Kidney capillary endothelial cell (primary cell): ENCODE measurements at regions not wholly inside any gene's neighbourhood (a gene's known extent, or its start where the extent isn't known, plus 50 kb on each side); places are given as distances from the start of the nearest gene placed in this dataset.
A peak's percentile ranks its signal among the peaks of the same experiment; 100 is the strongest.
"Not testable (repeated sequence)": the region's sequence is repeated elsewhere in the genome, so short reads cannot be mapped to it uniquely, and the experiment has no call there.

ENCODE experiments used
- DNase-seq: peaks from one replicate; pipeline ENCODE4 v3.0.0-alpha.2; 2018; ENCODE audit warnings: low spot score

DNA sequence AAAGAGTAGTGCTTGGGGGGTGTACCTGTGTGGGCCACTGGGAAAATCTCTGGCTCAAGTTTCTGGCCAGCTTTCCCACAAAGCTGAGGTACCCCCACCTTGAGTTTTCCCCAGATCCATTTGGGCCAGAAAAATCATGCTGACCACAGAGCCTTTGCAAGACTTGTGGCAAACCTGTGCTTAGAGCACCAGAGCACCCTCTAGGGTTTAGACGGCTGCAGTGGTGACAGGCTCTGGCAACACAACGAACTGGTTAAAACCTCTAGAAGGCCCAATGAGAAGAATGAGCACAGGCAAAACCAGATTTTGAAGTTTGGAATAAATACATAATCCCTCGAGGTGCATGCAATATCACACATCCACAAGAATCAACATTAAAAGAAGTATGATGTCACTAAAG is 290.7 kb upstream of the FOLH1 start:
- DNase-seq: no peak

DNA sequence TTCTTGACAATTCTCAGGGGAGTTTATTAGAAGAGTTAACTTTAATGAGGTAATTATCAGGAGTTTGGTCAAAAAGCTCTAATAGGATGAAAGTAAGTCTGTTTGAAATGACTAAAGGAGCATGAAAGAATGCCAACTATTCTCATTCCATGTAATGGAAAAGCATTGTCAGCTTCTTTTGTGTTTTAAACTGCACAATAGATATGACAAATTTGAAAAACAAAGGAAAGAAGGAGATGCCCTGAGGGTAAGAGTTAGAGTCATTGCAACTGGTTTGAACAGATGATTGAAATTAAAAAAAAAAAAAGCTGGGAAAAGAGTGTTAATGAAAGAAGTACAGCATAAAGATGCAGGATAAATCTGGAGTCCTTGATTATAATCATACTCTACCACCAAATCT is 296.8 kb upstream of the FOLH1 start:
- DNase-seq: no peak

DNA sequence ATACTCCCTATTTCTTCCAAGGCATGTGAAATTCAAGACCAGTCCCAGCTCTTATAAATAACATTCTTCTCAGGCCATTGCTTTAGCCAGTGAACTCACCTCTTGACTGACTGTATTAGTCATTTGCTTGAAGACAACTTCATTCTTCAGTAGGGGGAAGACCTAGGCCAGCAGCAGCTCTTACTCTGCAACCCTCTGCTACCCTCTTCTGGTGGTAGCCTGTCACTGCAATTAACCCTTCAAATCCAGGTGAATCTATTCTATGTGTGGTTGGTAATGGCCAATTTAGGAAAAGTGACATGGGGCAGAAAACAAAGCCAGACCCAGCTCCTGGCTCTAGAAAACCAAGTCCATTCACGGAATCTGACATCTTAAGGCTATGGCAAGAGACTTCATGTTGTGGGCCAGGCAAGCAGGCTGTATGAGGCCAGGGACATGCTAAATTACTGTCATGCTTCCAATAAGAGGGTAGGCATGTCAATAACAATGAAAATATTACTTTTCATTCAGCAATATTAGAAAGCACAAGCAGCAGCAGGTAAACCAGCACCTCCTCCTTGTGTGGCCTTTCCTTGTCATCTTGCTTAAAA is 317.9 kb upstream of the FOLH1 start:
- DNase-seq: peak; percentile 54

DNA sequence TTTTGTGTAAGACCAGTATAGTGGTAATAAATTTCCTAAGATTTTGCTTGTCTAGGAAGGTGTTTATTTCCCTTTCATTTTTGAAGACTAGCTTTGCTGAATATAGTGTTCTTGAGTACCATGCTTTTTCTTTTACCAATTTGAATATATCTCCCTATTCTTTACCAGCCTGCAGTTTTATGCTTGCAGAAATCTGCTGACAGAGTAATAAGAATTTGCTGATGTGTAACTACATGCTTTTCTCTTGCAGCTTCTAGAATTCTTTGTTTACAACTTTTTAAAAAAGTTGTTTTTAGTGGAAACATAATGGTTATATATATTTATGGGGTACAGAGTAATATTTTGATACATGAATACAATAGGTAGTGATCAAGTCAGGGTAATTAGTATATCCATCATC is 324.8 kb upstream of the FOLH1 start:
- DNase-seq: no peak

DNA sequence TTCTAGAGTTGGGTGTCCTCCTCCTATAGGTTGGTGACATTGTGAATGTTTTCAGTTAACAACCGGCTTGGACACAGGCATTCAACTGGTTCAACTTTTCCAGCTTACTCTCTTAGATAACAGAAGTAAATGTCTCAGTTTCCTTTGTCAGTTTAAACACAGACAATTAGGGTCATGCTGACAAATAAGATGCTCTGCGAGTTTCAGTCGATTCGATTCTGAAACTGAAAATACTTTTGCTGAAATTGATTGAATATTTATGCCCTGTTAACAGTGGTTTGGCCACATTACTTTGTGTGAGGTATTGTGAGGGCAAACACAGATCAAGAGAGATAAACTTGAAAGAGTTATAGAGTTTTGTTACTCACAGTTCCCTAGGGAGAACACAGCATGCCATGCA is 330.5 kb upstream of the FOLH1 start:
- DNase-seq: not testable (repeated sequence)

DNA sequence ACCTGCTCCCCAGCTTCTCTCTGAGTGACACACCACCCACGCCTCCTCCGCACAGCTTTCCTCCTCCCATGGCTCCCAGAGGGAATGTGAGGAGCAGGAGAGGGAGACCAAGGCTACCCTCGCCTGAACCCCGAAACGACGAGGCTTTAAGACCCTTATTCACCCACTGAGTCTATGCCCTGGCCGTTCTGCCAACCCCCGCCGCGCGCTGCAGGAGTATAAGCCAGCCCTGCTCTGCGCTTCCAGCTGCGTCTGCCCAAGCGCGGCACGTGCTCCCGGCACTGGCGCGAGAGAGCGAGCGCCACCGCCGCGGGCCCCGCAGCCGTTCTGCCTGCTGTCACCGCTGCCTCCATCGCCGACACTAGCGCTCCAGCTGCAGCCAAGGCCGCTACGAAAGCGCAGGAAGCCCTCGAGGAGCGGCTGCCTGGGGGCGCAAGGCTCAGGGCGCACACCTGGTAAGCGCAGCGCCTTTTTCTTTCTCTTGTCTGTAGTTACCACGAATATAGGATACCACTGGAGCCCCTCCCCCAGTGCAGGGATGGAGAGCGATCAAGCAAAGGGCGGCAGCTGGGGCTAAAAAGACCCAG is 350.0 kb upstream of the FOLH1 start:
- not testable (repeated sequence) for DNase-seq

DNA sequence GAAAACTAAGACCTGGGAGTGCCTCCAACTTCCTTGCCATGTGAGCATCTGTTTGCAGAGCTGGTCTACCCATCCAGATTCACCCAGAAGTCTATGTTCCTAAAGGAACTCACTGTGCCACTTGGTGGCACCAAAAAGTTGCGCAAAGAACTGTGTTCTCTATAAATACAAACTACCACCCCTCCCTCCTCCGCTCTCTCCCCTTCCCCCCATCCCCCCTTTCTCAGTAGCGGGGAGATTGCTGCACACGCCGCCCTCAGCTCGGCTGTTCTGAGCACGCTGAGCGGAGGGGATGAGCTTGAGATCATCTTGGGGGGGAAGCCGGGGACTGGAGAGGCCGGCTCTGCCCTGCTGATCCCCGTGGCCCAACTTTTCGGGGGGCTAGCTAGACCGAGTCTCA is 352.2 kb upstream of the FOLH1 start:
- DNase-seq: not testable (repeated sequence)

DNA sequence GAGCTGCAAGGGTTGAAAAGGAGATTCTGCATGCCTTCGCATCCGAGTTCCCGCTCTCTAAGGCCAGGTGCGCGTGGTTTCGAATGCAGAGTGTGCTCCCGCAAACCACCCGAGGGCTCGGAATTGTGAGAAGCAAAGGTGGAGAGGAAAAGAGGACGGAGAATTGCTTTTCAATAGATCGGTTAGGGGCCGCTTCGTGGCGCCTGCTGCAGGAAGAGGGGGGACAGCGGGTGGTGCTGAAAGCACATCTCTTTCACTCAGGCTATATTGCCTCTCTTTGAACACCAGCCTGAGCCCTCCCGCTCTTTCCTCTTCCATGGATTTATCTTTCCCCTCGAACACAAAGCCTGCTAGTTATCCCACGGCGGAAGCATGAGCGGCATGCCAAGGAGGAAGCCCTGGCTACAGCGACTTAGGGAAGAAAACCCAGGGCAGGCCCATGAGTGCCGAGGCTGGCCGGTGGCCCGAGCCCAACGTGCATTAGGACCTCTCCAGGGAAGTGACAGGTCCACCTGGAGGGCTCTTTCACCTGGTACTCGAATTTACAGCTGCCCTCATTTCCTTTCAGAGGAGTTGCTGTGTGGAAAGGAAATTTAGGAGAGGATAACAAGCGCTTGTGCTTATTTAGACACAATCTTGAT is 353.0 kb upstream of the FOLH1 start:
- DNase-seq: not testable (repeated sequence)

DNA sequence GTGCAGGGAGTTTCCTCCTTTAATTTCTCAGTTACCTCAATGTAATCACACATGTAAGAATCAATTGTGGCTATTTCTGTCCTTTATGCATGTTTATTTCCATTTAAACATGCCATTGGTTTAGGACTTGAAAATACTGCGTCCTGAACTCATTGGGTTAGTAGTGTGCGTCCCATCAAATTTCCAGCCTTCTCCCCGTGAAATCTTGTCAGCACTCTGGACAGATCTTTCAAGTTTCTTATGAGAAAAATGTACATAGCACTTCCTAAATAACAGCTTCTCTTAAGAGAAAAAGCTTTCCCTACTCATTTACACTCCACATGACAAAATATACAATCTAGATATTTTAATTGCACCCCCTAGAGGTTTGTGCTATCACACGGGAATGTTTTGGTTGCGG is 353.9 kb upstream of the FOLH1 start:
- DNase-seq: not testable (repeated sequence)

DNA sequence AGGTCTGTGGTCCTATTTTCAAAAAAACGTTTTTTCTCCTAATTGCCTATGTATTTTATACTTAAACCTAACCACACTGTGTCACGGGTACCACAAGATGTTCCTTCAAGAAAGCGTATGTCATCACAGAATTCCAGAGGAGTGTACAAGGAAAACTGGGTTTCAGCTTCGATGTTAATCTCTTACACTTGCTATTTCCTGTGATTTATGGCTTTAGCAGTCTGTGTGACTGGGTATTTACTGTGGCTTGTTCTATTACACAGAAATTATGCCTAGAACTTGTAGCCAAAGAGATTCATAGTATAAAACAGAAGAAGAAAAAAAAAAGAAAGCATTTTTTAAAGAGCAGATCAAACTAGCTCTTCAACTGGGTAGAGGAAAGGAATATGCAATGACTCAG is 371.1 kb upstream of the FOLH1 start:
- DNase-seq: not testable (repeated sequence)

DNA sequence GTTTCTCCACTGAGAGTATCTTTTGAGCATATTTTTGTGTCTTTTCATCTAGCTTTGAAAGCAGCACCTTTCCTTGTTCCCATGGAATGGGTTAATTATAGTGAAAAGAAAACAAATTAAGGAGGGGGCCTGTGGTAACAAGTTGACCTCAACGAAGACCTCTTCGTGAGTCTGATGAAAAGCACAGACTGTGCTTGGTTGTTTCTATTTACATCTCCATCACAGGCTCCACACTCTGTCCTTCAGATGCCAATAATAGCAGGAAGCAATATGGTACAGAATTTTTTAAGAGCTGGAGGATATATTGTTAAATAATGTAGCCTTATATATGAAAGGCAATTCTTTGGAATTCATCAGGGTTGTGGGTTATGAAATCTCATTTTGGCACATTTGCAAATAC is 366.7 kb upstream of the OR4C13 start:
- DNase-seq: not testable (repeated sequence)

DNA sequence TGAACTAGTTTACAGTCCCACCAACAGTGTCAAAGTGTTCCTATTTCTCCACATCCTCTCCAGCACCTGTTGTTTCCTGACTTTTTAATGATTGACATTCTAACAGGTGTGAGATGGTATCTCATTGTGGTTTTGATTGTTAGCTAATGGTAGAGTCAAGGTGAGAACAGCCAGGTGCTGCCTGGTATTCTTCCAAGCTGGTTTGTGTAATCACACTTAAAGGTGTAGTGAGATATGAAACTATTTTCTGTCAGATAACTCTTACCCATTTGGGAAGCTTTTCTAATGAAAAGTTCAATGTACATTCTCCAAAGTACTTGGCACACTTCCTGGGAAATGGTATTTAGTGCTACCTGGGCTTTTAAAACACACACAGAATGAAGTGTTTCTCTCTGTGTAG is 343.3 kb upstream of the OR4C13 start:
- not testable (repeated sequence) for DNase-seq

DNA sequence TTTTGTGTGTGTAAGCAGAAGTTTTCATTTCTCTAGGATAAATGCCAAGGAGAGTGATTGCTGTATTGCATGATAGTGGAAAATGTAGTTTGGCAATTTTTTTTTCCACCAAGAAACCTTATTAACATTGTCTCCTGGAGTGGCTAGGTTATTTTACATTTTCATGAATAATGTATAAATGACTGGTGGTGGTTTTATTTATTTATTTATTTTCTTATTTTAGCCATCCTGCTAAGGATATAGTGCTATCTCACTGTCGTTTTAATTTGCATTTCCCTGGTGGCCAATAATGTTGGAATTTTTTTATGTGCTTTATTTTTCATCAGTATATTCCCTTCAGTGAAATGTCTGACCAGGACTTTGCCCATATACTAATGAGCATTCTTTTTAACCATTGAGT is 328.3 kb upstream of the OR4C13 start:
- DNase-seq: not testable (repeated sequence)

DNA sequence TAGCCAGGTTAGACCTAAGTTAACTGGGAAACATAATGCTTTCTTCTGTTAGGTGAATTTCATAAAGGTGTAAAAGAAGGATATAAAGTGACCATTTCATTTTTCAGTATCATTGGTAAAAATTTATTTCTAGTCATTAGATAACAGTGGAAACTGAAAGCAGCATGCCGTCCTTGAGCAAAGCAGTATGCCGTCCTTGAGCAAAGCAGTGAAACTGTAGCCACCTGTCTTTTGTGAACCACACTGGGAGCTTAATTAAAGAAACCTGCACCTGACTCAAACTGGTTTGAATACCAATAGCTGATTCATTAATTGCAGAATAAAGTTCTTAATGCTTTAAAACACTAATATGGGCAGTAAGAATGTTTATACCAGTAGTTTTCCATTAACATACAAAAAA is 281.5 kb upstream of the OR4C13 start:
- not testable (repeated sequence) for DNase-seq

DNA sequence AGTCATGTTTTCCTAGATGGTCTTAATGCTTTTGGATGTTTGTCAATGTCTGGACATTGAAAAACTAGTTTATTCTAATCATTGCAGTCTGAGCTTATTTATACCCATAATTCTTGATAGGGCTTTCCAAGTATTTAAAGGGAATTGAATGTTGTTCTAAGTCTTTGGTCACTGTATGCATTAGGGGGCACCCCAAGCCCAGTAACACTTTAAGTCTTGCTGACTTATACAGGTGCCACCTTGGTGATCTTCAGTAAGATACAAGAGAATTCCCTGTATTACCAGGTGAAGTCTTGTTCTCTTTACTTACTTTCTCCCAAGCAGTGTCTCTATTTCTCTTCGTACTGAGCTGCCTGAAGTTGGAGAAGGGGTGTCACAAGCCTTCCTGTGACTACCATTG is 250.1 kb upstream of the OR4C13 start:
- not testable (repeated sequence) for DNase-seq

DNA sequence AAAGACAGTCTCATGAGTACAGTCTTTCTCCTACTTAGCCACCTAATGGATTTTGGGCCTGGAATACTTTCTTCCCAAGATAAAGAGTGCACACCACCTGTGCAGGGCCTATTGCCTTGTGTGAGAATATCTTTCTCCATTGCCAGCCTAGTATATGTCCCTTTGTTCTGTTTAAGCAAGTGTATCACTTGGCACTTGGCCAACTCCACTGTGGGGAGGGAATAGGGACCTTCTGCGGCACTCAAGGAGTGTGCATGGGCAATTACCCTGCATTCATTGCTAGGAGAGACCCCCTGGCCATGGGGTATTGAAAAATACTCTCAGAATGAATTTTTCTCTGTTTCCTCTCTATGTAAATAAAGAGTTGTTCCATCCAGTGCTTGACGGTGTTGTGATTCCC is 201.7 kb upstream of the OR4C13 start:
- not testable (repeated sequence) for DNase-seq

DNA sequence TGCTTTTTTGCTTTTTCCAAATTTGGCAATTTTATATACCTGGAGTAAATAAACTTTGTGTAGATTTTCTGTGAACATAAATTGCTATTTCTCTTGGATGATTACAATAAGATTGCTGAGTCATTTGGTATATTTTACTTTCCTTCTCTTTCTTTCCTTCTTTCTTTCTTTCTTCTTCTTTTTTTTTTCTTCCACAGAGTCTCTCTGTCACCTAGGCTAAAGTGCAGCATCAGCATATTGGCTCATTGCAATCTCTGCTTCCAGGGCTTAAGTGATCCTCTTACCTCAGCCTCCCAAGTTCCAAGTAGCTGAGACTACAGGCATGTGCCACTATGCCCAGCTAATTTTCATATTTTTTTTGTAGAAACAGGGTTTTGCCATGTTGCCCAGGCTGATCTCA is 201.2 kb upstream of the OR4C13 start:
- not testable (repeated sequence) for DNase-seq

DNA sequence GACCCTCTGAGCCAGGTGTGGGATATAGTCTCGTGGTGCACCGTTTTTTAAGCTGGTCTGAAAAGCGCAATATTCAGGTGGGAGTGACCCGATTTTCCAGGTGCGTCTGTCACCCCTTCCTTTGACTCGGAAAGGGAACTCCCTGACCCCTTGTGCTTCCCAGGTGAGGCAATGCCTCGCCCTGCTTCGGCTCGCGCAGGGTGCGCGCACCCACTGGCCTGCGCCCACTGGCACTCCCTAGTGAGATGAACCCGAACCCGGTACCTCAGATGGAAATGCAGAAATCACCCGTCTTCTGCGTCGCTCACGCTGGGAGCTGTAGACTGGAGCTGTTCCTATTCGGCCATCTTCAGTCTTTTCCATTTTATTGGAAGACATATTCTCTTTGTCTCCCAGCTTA is 171.4 kb upstream of the OR4C13 start:
- not testable (repeated sequence) for DNase-seq

DNA sequence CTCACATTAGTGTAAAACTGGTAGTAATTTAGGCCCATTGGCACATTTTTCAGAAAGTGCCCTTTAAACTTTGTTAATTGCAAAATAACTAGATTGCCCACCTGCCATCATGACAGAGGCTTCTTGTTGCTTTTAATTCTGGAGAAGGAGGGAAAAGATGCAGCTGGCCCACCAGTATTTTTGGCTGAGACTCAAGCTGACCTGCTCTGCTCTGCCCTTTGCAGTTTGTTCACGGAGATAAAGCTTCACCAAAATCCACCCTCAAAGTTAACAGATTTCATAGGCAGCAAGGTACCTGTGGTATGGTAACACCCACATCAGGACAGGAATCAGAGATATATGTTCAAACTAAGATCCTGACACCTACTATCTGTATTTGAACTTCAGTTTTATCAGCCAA is 170.2 kb upstream of the OR4C13 start:
- DNase-seq: not testable (repeated sequence)

DNA sequence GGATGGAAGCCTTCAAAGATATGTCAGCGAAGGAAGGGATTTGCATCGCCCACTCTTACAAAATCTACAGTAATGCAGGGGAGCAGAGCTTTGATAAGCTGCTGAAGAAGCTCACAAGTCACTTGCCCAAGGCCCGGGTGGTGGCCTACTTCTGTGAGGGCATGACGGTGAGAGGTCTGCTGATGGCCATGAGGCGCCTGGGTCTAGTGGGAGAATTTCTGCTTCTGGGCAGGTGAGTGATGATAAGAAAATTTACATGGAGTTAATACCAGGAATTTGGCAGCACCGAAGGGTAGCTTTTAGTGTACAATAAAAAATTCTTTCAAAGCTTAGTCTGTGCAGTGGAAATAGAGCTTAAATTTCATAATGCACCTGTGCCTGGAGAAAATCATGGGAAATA is 168.3 kb upstream of the OR4C13 start:
- DNase-seq: not testable (repeated sequence)

DNA sequence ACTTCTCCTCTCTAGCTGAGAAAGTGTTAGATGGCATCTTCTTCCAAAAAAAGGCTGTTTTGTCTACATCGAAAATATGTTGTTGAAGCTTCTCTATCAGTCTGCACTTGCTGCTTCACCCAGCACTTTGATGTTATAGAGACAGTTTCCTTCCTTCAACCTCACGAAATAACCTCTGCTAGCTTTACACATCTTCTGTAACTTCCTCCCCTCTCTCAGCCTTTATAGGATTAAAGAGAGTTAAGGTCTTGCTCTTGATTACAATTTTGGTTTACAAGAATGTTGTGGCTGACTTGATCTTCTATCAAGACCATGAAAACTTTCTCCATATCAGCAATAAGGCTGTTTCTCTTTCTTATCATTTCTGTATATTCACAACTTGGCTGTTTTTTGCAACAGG is 162.4 kb upstream of the OR4C13 start:
- DNase-seq: not testable (repeated sequence)

DNA sequence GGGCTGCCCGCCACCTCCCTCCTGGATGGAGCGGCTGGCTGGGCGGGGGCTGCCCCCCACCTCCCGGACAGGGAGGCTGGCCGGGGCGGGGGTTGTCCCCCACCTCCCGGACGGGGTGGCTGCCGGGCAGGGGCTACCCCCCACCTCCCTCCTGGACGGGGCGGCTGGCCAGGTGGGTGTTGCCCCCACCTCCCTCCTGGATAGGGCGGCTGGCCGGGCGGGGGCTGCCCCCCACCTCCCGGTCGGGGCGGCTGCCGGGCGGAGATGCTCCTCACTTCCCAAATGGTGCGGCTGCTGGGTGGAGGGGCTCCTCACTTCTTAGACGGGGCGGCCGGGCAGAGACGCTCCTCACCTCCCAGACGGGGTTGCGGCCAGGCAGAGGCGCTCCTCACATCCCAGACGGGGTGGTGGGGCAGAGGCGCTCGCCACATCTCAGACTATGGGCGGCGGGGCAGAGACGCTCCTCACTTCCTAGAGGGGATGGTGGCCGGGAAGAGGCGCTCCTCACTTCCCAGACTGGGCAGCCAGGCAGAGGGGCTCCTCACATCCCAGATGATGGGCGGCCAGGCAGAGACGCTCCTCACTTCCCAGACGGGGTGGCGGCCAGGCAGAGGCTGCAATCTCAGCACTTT is 153.9 kb upstream of the OR4C13 start:
- DNase-seq: not testable (repeated sequence)
